Right cardiac atrium (tissue), 5 donors: ENCODE measurements at regions not wholly inside any gene's neighbourhood (a gene's known extent, or its start where the extent isn't known, plus 50 kb on each side); places are given as distances from the start of the nearest gene placed in this dataset.

Experiments
- ATAC-seq, 2 donors: fragments of 200-7000 bp; cut with Tn5 transposase; one replicate each; pipeline versions ENCODE4 v1.8.0 to v1.9.1; 2020; ENCODE audit warnings: moderate library complexity in 2 of 2, mild to moderate bottlenecking in 1 of 2
- DNase-seq, 3 donors: peaks; one replicate each; pipeline ENCODE4 v3.0.0-alpha.2; 2020
- H3K27ac ChIP-seq: one replicate; pipeline ENCODE4 v1.5.1; 2013; ENCODE audit warnings: mild to moderate bottlenecking, low read length, control low read depth, moderate library complexity
- H3K27me3 ChIP-seq: one replicate; pipeline ENCODE4 v1.6.1; 2013; ENCODE audit not compliant: control insufficient read depth, insufficient read depth
- H3K4me1 ChIP-seq: one replicate; pipeline ENCODE4 v1.6.1; 2013; ENCODE audit warnings: low read length; ENCODE audit not compliant: control insufficient read depth, insufficient read depth
- H3K4me3 ChIP-seq: one replicate; pipeline ENCODE4 v1.5.1; 2013; ENCODE audit warnings: low read length, control low read depth
- H3K9me3 ChIP-seq: one replicate; pipeline ENCODE4 v1.6.1; 2013; ENCODE audit warnings: low read length; ENCODE audit not compliant: control insufficient read depth
- WGBS: extraction: QIAGEN DNeasy Blood & Tissue Kit; methylation state at CpG from one replicate; pipeline ENCODE4 v1.1.7; 2013; 5-methylcytosine and 5-hydroxymethylcytosine counted together
- intact Hi-C, 4 donors: fragments of 100-400 bp; cut with DNase I; formaldehyde crosslinking; loops; one replicate each; pipeline versions ENCODE4 v1.11.0 to v1.14.0; 2022 to 2023
- donor health status: healthy with polysubstance abuse.
- donor health status: DM: no; HTN: yes; CAD: no.
- donor health status: DM: no; HTN: no; CAD: no.
- donor health status: DM: no; HTN: yes; CAD: no; lungs with severe emphysema.
- donor health status: DM: yes; HTN: yes; CAD: no.

DNA sequence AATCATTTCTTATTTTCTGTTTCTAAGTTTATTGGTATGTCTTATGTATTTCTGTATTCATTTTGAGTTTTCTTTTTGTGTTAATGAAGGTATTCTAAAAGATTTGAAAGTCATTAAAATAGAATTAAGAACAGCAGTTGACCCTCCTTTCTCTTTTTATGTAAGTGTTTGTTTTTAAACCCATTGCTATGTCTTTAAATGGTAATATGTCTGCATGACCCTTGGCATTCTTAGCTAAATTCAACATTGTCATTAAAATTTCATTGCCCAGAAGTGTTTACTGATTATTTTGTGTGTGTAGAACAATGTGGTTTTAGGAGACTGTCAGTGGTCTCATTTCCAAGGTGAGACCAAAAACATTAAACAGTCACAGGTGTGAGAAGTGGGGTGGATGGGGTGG, 197.8 kb downstream of the PCDH7 start:
- no peak for ATAC-seq
- H3K27me3 ChIP-seq = no peaks in the 10 kb centered on the region
- no peak overlapping the region for H3K4me3 ChIP-seq
- no peaks in the 10 kb centered on the region for H3K9me3 ChIP-seq
- DNase-seq = no peak
- no peak overlapping the region for H3K27ac ChIP-seq
- H3K4me1 ChIP-seq = no peaks in the 10 kb centered on the region
- intact Hi-C loops = no loop called here

DNA sequence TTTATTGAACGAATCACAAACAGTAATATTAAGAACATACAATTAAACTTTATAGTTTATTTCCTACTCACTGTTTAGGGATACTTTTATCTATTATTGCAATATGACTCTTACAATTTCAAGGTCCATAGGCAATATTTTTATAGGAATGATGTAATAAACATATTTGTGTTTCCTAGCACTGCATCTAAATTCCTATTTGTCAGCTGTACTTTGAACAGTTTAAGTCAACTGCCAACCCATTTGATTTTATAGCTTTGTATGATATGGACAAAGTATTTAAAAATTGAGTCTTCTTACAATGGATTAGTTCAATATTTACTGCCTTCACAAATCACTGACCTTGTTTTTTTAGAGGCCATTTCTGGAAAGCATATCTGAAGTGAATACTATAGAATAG, 199.3 kb downstream of the PCDH7 start:
- 92% methylated on average over 1 of the region's 1 CpG for WGBS
- intact Hi-C loops = no loop called here
- DNase-seq (no peak), ATAC-seq (no peak)
- H3K27ac ChIP-seq = no peak overlapping the region
- H3K4me1 ChIP-seq = no peaks in the 10 kb centered on the region
- H3K27me3 ChIP-seq = no peaks in the 10 kb centered on the region
- H3K9me3 ChIP-seq = no peaks in the 10 kb centered on the region
- no peak overlapping the region for H3K4me3 ChIP-seq

DNA sequence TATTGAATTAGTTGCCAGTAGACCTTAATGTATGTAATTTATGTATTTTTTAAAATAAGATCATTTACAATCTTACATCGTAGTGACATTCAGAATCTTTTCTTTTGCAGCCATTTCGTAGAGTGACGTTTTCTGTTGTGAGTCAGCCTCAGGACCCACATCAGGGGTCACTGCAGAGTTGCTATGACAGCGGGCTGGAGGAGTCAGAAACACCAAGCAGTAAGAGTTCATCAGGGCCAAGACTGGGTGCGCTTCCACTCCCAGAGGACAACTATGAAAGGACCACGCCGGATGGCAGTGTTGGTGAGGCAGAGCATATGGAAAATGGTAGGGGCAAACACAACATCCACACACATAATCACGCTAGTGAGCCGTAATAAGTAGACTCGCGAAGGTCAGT, 199.9 kb downstream of the PCDH7 start:
- H3K4me1 ChIP-seq = no peaks in the 10 kb centered on the region
- H3K27ac ChIP-seq = no peak overlapping the region
- H3K27me3 ChIP-seq = no peaks in the 10 kb centered on the region
- no peak overlapping the region for H3K4me3 ChIP-seq
- 92% methylated on average over 11 of the region's 11 CpGs for WGBS
- intact Hi-C loops = no loop called here
- ATAC-seq (no peak), DNase-seq (peak in 1 of 3 donors; percentile 6)
- no peaks in the 10 kb centered on the region for H3K9me3 ChIP-seq

DNA sequence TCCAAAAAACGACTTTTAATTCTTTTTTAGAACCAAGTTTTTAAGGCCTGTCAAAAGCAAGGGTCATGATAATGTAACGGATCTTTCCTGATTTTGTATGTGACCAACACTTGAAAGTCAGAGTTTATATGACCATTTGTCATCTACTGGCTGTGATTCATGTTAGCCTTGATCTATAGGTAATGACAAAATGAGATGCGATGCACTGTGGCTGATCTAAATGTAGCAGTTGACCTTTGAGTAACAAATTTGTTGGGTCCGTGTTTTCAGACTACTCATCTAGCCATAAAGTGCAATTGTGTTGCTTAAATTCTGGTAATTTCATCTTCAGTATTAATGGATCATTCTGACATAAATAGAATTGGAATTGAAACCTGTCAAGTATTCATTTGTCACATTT, 202.5 kb downstream of the PCDH7 start:
- H3K27ac ChIP-seq = no peak overlapping the region
- intact Hi-C loops = no loop called here
- H3K4me1 ChIP-seq = no peaks in the 10 kb centered on the region
- DNase-seq (no peak), ATAC-seq (no peak)
- no peak overlapping the region for H3K4me3 ChIP-seq
- 91% methylated on average over 4 of the region's 4 CpGs for WGBS
- H3K27me3 ChIP-seq = no peaks in the 10 kb centered on the region
- H3K9me3 ChIP-seq = no peaks in the 10 kb centered on the region

DNA sequence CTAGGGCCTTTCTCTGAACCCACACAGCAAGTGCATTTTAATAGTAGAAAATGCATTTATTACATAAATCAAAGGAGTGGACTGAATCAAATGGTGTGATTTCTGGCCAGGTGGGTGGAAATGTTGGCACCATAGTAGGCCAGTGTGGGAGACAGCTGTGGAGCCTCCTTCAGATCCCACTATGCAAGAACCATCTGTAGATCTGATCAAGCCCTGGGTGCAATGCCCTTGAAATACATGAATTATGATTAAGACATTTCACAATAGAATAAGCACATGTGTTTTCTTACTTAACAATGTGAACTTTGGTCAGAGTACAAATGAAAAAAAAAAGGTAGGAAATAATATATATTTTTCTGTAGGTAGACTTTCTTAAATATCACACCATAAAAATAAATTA, 204.3 kb downstream of the PCDH7 start:
- no peaks in the 10 kb centered on the region for H3K4me1 ChIP-seq
- intact Hi-C loops = no loop called here
- H3K27me3 ChIP-seq = no peaks in the 10 kb centered on the region
- DNase-seq (no peak), ATAC-seq (no peak)
- no peaks in the 10 kb centered on the region for H3K9me3 ChIP-seq
- H3K27ac ChIP-seq = no peak overlapping the region
- H3K4me3 ChIP-seq = no peak overlapping the region

DNA sequence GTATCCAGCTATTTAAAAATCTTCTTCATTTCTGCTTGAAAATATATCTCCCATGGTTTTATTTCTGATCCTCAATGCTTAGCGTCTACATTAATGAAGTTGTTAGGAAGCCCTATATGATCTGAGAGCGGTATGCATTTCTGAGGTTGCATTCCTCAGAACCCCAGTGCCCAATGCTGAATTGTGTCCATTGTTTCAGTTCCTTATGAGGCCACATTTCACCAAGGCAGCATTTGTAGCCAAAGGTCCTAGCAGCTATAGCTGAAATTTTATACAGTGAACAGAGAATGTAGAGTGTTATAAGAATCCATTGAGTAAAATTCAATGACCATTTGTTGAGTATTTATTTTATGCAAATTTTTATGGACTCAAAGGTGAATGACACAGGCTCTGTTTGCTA, 209.5 kb downstream of the PCDH7 start:
- intact Hi-C loops = no loop called here
- 95% methylated on average over 2 of the region's 2 CpGs for WGBS
- Histone ChIP-seq H3K27ac (no peak overlapping the region), H3K4me3 (no peak overlapping the region), H3K4me1 (no peaks in the 10 kb centered on the region), H3K27me3 (no peaks in the 10 kb centered on the region), H3K9me3 (no peaks in the 10 kb centered on the region)
- DNase-seq (no peak), ATAC-seq (no peak)

DNA sequence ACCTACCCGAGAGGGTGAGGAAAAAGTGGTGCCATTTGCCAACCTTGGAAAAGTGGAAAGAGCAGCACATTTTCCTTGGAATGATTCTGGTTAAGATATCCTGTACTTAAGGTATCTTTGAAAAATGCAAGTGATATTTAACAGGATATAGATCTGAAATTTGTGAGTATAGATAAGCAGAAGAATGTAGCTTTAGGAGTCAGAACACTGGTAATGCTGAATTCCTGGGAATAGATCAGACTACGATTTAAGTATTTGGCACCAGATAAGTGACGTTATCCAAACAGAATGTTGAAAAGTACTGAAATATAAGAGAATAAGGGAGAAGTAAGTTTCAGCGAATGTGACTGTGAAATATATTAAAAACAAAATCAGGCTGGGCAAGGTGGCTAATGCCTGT, 210.1 kb downstream of the PCDH7 start:
- H3K27ac ChIP-seq = no peak overlapping the region
- 78% methylated on average over 4 of the region's 4 CpGs for WGBS
- ATAC-seq = no peak
- H3K4me1 ChIP-seq = no peaks in the 10 kb centered on the region
- intact Hi-C loops = no loop called here
- no peak for DNase-seq
- no peak overlapping the region for H3K4me3 ChIP-seq
- no peaks in the 10 kb centered on the region for H3K27me3 ChIP-seq
- no peaks in the 10 kb centered on the region for H3K9me3 ChIP-seq

DNA sequence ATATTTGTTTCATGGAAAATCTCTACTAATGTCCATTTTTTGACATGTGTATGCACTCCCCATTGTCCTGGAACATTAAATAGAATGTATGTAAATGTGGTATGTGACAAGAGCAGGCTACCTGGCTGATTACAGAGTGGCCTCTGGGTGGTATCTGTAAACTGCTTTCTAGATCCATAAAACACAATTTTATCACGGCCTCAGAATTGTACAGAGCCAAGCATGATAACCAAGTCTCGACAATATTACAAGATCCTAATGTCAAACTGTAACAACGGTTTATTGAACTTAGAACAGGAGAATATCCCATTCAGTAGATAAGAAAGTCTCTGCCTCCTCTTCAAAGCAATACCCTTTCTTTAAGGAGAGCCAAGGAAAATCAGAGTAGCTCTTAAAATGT, 212.4 kb downstream of the PCDH7 start:
- WGBS = 60% methylated on average over 3 of the region's 3 CpGs
- Histone ChIP-seq H3K9me3 (no peaks in the 10 kb centered on the region), H3K4me1 (no peaks in the 10 kb centered on the region), H3K4me3 (no peak overlapping the region), H3K27ac (no peak overlapping the region), H3K27me3 (no peaks in the 10 kb centered on the region)
- DNase-seq (no peak), ATAC-seq (no peak)
- intact Hi-C loops = no loop called here

DNA sequence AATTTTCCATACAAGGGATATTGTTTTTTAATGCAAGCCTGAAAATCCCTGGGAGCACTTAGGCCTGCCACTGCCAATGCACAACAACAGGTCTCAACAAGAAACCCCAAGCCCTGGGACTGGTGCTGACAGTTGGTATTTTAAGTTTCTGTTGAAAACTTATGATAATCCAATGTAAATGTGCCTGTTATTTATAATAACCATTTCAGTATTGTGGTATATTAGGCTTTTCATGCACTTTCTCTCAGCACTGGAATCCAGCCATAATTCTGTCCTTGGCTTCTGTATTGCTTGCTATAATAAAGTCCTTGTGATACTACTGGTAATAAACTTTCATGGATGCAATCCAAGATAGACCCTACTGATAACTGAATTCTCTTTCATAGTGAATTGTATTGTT, 218.9 kb downstream of the PCDH7 start:
- Histone ChIP-seq H3K4me1 (no peaks in the 10 kb centered on the region), H3K27ac (no peak overlapping the region), H3K9me3 (no peaks in the 10 kb centered on the region), H3K27me3 (no peaks in the 10 kb centered on the region), H3K4me3 (no peak overlapping the region)
- ATAC-seq = no peak
- no peak for DNase-seq
- intact Hi-C loops = no loop called here

DNA sequence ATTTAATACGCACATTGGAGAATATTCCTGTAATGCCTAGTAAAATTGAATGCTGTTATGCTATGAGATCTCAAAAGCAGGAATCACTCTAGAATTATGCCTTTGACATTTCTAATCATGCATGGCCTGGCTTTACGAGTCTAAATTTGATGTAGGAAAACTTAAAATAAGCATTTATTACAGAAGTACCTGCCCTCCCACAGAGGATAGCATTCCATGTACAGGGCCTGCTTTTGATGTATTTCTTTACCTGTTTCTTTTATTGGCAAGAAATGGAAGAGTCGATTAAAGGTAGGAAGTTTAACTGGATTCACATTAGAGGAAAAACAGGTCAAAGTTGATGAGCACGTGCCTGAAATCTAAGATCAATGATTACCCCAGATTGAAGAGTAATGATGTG, 219.5 kb downstream of the PCDH7 start:
- Histone ChIP-seq H3K4me1 (no peaks in the 10 kb centered on the region), H3K9me3 (no peaks in the 10 kb centered on the region), H3K27me3 (no peaks in the 10 kb centered on the region), H3K27ac (no peak overlapping the region), H3K4me3 (no peak overlapping the region)
- ATAC-seq (no peak), DNase-seq (no peak)
- intact Hi-C loops = no loop called here
- WGBS = 77% methylated on average over 4 of the region's 4 CpGs

DNA sequence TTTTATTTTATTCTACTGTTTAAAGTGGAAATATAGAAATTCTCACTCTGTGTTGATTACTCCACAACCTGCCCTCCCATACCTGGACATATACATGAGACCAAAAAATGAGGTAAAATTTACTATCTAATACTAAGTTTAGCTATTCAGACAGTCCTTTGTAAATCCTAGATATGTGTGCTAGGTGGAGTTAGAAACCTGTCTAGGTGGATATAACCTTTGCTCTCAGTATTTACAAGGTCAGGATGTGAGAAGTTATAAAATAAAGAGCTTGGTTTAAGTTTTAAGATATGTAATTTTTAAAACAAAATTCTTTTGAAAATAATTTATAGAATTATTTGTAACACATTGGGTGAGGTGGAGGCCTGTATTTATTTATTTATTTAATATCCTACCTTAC, 221.5 kb downstream of the PCDH7 start:
- Histone ChIP-seq H3K27me3 (no peaks in the 10 kb centered on the region), H3K4me1 (no peaks in the 10 kb centered on the region), H3K27ac (no peak overlapping the region), H3K4me3 (no peak overlapping the region), H3K9me3 (no peaks in the 10 kb centered on the region)
- no peak for DNase-seq
- intact Hi-C loops = no loop called here
- no peak for ATAC-seq

DNA sequence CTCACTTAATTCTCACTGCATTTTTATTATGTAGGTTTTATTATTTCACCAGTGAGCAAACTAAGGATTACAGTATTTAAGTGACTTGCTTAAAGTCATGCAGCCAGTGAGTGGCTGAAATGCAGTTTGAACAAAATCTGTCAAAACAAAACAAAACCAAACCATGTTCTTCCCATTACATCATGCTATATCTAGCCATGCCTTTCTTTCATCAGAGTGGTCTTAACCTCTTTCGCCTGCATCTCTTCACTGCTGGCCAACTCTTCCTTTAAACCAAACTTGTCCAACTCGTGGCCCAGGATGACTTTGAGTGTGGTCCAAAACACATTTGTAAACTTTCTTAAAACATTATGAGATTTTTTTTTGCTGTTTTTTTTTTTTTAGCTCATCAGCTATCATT, 223.2 kb downstream of the PCDH7 start:
- ATAC-seq = no peak
- no peak overlapping the region for H3K4me3 ChIP-seq
- 57% methylated on average over 2 of the region's 2 CpGs for WGBS
- H3K27me3 ChIP-seq = no peaks in the 10 kb centered on the region
- H3K9me3 ChIP-seq = no peaks in the 10 kb centered on the region
- no peak for DNase-seq
- no peak overlapping the region for H3K27ac ChIP-seq
- no peaks in the 10 kb centered on the region for H3K4me1 ChIP-seq
- intact Hi-C loops = no loop called here
